Adipocyte (in vitro differentiated cells): ENCODE measurements at regions not wholly inside any gene's neighbourhood (a gene's known extent, or its start where the extent isn't known, plus 50 kb on each side); places are given as distances from the start of the nearest gene placed in this dataset.

Experiments used
- DNase-seq: peaks from one replicate; pipeline ENCODE4 v3.0.0-alpha.2; 2015; ENCODE audit warnings: low read depth
- H3K27me3 ChIP-seq: replicated peaks from 2 replicates; pipeline ENCODE4 v1.7.0; 2013; ENCODE audit warnings: mild to moderate bottlenecking, low read length, moderate library complexity; ENCODE audit not compliant: control insufficient read depth, insufficient read depth
- H3K36me3 ChIP-seq: 2 replicates; pipeline ENCODE4 v1.7.0; 2013; ENCODE audit warnings: low read length, mild to moderate bottlenecking, moderate library complexity; ENCODE audit not compliant: control insufficient read depth, insufficient read depth, severe bottlenecking
- H3K4me1 ChIP-seq: 2 replicates; pipeline ENCODE4 v1.7.0; 2013; ENCODE audit warnings: mild to moderate bottlenecking, low read length, moderate library complexity; ENCODE audit not compliant: control insufficient read depth, insufficient read depth
- H3K4me3 ChIP-seq: 2 replicates; pipeline ENCODE4 v1.7.0; 2013; ENCODE audit warnings: mild to moderate bottlenecking, low read length, moderate library complexity
- H3K9ac ChIP-seq: 2 replicates; pipeline ENCODE4 v1.7.0; 2013; ENCODE audit warnings: mild to moderate bottlenecking, low read length, moderate library complexity
- H3K9me3 ChIP-seq: 2 replicates; pipeline ENCODE4 v1.7.0; 2013; ENCODE audit warnings: mild to moderate bottlenecking, low read length, moderate library complexity; ENCODE audit not compliant: control insufficient read depth

DNA sequence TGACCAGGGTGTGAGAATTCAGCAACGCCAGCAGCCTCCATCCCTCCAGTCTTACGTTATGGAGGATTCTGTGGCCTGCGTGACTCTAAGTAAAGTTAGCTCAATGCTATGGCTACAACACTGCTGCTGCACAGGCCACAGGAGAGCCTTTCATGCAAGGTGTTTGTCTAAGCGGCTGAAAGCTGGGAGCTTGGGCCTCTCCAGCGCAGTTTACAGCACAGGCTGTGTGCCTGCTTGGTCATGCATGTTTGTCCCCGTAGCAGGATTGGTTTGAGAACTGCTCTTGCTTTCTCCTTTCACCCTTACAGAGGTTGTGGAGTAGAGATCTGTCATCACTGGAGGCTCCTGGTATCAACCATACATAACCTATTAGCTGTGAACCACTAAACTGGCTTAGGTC lies 113.1 kb upstream of the TMCC3 start:
- no peak overlapping the region for H3K4me3 ChIP-seq
- H3K9me3 ChIP-seq: no peaks in the 10 kb centered on the region
- no peaks in the 10 kb centered on the region for H3K36me3 ChIP-seq
- H3K27me3 ChIP-seq: no peaks in the 10 kb centered on the region
- H3K4me1 ChIP-seq: peaks cover 10% of the 10 kb centered on the region
- no peak for DNase-seq
- H3K9ac ChIP-seq: no peak overlapping the region

DNA sequence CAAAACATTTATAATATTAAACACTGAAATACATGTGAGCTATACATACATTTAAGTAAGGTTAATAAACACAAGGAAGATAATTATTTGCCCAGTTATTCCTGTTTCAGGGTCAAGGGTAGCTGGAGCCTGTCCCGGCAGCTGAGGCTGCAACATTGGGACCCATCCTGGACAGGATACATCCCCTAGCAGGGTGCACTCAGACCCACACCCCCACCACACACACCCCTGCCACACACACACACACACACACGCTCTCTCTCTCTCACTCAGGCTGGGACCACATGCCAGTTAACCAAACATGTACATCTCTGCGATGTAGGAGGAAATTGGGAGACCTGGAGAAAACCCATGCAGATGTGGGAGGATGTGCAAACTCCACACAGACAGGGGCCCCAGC lies 112.6 kb upstream of the TMCC3 start:
- no peak overlapping the region for H3K9ac ChIP-seq
- H3K4me3 ChIP-seq: no peak overlapping the region
- peaks cover 10% of the 10 kb centered on the region for H3K4me1 ChIP-seq
- no peaks in the 10 kb centered on the region for H3K36me3 ChIP-seq
- H3K27me3 ChIP-seq: no peaks in the 10 kb centered on the region
- no peak for DNase-seq
- H3K9me3 ChIP-seq: no peaks in the 10 kb centered on the region

GRCh38 chr12:94762259-94762942 lies 112.0 kb upstream of the TMCC3 start:
- Histone ChIP-seq H3K9me3 (no peaks in the 10 kb centered on the region), H3K4me1 (peaks cover 10% of the 10 kb centered on the region), H3K36me3 (no peaks in the 10 kb centered on the region), H3K9ac (no peak overlapping the region), H3K27me3 (no peaks in the 10 kb centered on the region), H3K4me3 (no peak overlapping the region)
- DNase-seq: no peak

DNA sequence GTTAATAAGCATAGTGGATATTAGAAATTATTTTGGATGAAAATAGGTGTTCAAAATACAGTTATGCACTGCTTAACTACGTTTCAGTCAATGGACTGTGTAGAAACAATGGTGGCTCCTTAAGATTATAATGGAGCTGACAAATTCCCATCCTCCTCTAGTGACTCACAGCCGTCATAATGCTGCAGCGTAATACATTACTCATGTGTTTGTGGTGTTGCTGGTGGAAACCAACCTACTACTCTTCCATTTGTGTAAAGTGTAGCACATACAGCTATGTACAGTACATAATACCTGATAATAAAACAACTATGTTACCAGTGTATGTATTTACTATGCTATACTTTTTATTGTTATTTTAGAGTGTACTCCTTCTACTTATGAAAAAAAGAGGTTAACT lies 111.2 kb upstream of the TMCC3 start:
- H3K9ac ChIP-seq: no peak overlapping the region
- no peak overlapping the region for H3K4me3 ChIP-seq
- peak; percentile 67 for DNase-seq
- H3K9me3 ChIP-seq: no peaks in the 10 kb centered on the region
- no peaks in the 10 kb centered on the region for H3K36me3 ChIP-seq
- peaks cover 10% of the 10 kb centered on the region for H3K4me1 ChIP-seq
- H3K27me3 ChIP-seq: no peaks in the 10 kb centered on the region

GRCh38 chr12:94760786-94761185 lies 110.4 kb upstream of the TMCC3 start:
- H3K27me3 ChIP-seq: no peaks in the 10 kb centered on the region
- DNase-seq: peak; percentile 68
- peaks cover 10% of the 10 kb centered on the region for H3K4me1 ChIP-seq
- no peaks in the 10 kb centered on the region for H3K9me3 ChIP-seq
- no peak overlapping the region for H3K4me3 ChIP-seq
- no peaks in the 10 kb centered on the region for H3K36me3 ChIP-seq
- no peak overlapping the region for H3K9ac ChIP-seq

DNA sequence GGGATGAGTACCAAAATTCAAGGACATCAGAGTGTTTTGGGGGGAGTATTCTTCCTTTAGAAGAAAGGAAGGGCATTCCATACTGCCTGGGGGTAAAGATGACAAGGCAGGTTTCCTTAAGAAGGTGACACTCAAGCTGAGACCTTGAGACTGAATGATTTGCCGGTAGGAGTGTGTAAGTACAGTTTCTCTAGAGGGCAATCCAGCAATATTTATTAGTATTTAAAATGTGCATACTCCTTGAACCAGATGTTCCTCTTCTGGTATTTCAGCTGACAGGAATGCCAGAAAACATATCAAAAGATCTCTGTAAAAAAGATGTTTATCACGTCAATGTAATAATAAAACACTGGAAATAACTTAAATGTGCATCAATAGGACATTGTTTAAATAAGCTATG lies 106.4 kb upstream of the TMCC3 start:
- no peaks in the 10 kb centered on the region for H3K36me3 ChIP-seq
- peaks cover 4% of the 10 kb centered on the region for H3K4me1 ChIP-seq
- no peak overlapping the region for H3K9ac ChIP-seq
- no peaks in the 10 kb centered on the region for H3K27me3 ChIP-seq
- H3K4me3 ChIP-seq: no peak overlapping the region
- DNase-seq: no peak
- no peaks in the 10 kb centered on the region for H3K9me3 ChIP-seq

GRCh38 chr12:94755598-94755997 lies 105.2 kb upstream of the TMCC3 start:
- H3K4me1 ChIP-seq: peaks cover 4% of the 10 kb centered on the region
- H3K36me3 ChIP-seq: no peaks in the 10 kb centered on the region
- H3K9me3 ChIP-seq: no peaks in the 10 kb centered on the region
- H3K9ac ChIP-seq: no peak overlapping the region
- peaks cover 8% of the 10 kb centered on the region for H3K27me3 ChIP-seq
- no peak for DNase-seq
- H3K4me3 ChIP-seq: no peak overlapping the region

DNA sequence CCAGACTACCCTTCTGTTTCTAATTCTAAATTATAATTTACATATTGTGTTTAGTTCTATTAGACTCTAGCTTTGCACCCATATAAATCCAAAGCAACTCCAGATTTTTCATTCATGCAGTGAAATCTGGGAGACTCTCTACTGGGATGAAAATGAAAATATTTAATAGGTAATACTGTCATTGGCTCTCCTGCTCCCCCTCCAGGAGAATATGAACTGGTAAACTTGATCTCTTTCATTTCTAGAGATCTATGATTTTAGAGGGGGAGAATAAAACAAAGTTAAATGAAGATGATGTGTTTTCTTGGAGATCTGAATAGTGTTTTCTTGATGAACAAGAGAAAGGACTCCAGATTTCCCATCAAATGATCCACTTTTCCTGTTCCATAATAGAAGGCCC lies 104.3 kb upstream of the TMCC3 start:
- Histone ChIP-seq H3K36me3 (no peaks in the 10 kb centered on the region), H3K9me3 (no peaks in the 10 kb centered on the region), H3K9ac (no peak overlapping the region), H3K4me3 (no peak overlapping the region), H3K4me1 (peaks cover 4% of the 10 kb centered on the region), H3K27me3 (peaks cover 15% of the 10 kb centered on the region)
- peak; percentile 12 for DNase-seq

DNA sequence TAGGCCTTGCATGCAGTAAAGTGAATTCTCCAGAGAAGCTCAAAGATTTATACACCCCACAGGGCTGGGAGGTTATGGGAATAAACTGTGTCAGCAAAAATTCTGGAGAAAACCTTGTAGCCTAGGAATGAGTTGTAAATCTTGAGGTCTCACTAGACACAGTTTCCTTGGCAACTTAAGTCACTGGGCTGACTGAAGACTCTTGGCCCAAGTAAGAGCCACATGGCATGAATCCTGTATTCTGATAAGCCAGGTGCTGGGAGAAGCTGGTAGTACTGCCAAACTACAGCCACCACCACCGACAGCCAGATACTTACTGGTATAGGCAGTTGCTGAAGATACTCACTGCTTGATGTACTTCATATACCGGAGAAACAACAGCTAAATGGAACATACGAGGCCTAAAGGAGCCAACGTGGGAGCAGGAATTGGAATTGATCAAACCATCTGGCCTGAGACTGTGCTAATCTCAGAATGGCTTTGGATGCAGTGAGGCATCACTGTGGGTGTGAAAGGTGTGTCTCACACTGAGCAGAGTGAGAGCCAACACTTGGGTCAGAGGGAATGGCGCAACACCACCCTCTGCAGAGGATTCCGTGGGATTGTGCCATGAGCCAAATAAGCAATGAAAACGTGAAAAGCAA lies 102.8 kb upstream of the TMCC3 start:
- DNase-seq: peak; percentile 3
- peaks cover 18% of the 10 kb centered on the region for H3K27me3 ChIP-seq
- H3K4me3 ChIP-seq: no peak overlapping the region
- no peak overlapping the region for H3K9ac ChIP-seq
- peaks cover 4% of the 10 kb centered on the region for H3K4me1 ChIP-seq
- no peaks in the 10 kb centered on the region for H3K9me3 ChIP-seq
- no peaks in the 10 kb centered on the region for H3K36me3 ChIP-seq

DNA sequence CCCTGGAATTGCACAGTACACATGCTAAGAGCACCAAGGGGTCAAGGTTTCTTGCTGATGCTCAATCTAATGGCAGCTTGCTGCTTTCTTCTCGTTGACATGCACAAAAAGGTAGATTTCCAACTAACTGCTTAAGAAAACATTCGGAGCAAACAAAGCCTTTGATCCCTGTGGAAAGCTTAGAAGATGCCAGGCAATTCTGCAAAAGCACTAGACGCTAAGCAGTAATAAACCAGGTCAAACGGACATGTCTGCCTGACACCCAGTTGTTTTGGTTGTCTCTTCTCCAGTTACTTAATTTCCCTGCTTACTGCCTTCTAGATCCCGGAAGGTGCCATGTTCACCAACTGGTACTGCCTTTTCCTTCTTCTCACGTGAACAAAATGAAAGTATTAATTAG lies 100.5 kb upstream of the TMCC3 start:
- DNase-seq: no peak
- Histone ChIP-seq H3K9ac (no peak overlapping the region), H3K27me3 (peaks cover 20% of the 10 kb centered on the region), H3K4me1 (peaks cover 4% of the 10 kb centered on the region), H3K36me3 (no peaks in the 10 kb centered on the region), H3K4me3 (no peak overlapping the region), H3K9me3 (no peaks in the 10 kb centered on the region)

DNA sequence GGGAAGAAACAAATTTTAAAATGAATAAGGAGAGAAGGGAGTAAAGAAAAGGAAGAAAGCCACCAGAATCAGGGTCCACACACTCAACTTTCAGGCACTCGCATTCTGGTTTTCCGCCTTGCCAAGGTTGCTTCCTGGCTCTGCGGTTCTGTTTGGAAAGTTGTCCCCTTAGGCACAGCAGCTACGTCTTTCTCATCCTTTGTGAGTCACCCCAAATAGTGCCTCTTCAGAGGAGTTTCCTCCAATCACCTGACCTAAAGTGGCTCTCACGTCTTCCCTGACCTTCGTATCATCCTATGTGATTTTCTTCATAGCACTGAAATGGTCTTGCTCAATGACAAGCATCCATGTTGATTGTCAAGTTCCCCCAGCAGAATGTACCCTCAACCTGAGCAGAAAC lies 99.5 kb upstream of the TMCC3 start:
- DNase-seq: no peak
- Histone ChIP-seq H3K4me1 (peaks cover 4% of the 10 kb centered on the region), H3K9me3 (no peaks in the 10 kb centered on the region), H3K36me3 (no peaks in the 10 kb centered on the region), H3K27me3 (peaks cover 27% of the 10 kb centered on the region), H3K4me3 (no peak overlapping the region), H3K9ac (no peak overlapping the region)

DNA sequence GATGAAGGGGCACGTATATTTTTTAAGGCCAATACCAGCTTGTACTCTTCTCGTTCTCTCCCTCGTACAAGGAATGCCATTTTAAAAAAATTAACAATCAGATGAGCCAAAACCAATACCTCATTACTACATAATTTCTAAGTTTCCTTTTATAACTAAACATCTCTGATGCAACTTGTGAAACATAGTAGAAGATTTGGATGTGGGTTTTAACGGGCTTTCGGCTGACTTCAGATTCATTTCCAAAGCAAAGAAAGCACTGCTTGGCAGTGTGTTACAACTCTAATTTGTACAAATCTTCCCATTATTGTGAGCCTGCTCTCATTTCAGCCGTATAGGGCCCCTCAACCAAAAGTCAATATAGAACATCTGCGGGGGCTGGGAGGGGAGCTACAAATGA lies 99.1 kb upstream of the TMCC3 start:
- Histone ChIP-seq H3K9me3 (no peaks in the 10 kb centered on the region), H3K36me3 (no peaks in the 10 kb centered on the region), H3K27me3 (peaks cover 30% of the 10 kb centered on the region), H3K9ac (no peak overlapping the region), H3K4me3 (no peak overlapping the region), H3K4me1 (peaks cover 4% of the 10 kb centered on the region)
- no peak for DNase-seq
